ENCODE measurements at regions not wholly inside any gene's neighbourhood (a gene's known extent, or its start where the extent isn't known, plus 50 kb on each side); places are given as distances from the start of the nearest gene placed in this dataset.

- TF ChIP-seq, protein P1, sequence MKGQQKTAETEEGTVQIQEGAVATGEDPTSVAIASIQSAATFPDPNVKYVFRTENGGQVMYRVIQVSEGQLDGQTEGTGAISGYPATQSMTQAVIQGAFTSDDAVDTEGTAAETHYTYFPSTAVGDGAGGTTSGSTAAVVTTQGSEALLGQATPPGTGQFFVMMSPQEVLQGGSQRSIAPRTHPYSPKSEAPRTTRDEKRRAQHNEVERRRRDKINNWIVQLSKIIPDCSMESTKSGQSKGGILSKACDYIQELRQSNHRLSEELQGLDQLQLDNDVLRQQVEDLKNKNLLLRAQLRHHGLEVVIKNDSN (IDR thresholded peaks at IDR 0.05; ENCODE audit: borderline replicate concordance, low read depth) = no peak
- TF ChIP-seq CTCF (IDR thresholded peaks at IDR 0.05) (no peak), YY1 (IDR thresholded peaks at IDR 0.05; ENCODE audit: low read depth) (no peak), CHD2 (IDR thresholded peaks at IDR 0.05; ENCODE audit: low read length, partially characterized antibody) (no peak), GATA2 (CRISPR knock-in tag; IDR thresholded peaks at IDR 0.05) (no peak), EZH2phosphoT487 (IDR thresholded peaks at IDR 0.05; ENCODE audit: borderline replicate concordance, low read depth) (no peak)
Observed at GRCh38 chr9:26229324-26230054, 551.2 kb upstream of the TUSC1 start.

Data from SK-N-SH (cell line).